HEK293 (cell line): ENCODE measurements at regions not wholly inside any gene's neighbourhood (a gene's known extent, or its start where the extent isn't known, plus 50 kb on each side); places are given as distances from the start of the nearest gene placed in this dataset.
A peak's percentile ranks its signal among the peaks of the same experiment; 100 is the strongest.
"Not testable (repeated sequence)": the region's sequence is repeated elsewhere in the genome, so short reads cannot be mapped to it uniquely, and the experiment has no call there.

Experiments used
- CTCF ChIA-PET: fragments of 350-600 bp; formaldehyde crosslinking; extraction: SDS; loops from one replicate; lab custom pipeline; 2021; ENCODE audit warnings: antibody characterized with exemption; lab: Yijun Ruan, JAX
- POLR2A ChIA-PET: fragments of 300-600 bp; formaldehyde crosslinking; extraction: SDS; loops from one replicate; lab custom pipeline; 2020; ENCODE audit warnings: antibody characterized with exemption, inconsistent platforms; lab: Yijun Ruan, JAX
- H3K27ac ChIP-seq: fragments of 200-500 bp; sonication (Bioruptor generic); 2 replicates; pipeline ENCODE4 v1.5.1; 2014; ENCODE audit warnings: low read depth, low read length, control low read depth, inconsistent platforms; ENCODE audit errors: extremely low read depth
- H3K36me3 ChIP-seq, 2 experiments: fragments of 200-500 bp in 1 of 2; sonication (Bioruptor generic) in 1 of 2; 1 replicate in 1 of 2; 2 replicates in 1 of 2; pipeline ENCODE4 v1.5.1; 2014 to 2017; ENCODE audit warnings: inconsistent platforms in 2 of 2, low read length in 2 of 2; ENCODE audit not compliant: control insufficient read depth in 2 of 2, insufficient read depth in 1 of 2
- H3K4me1 ChIP-seq: fragments of 200-500 bp; sonication (Bioruptor generic); 2 replicates; pipeline ENCODE4 v1.5.1; 2014; ENCODE audit warnings: mild to moderate bottlenecking, low read length, inconsistent platforms; ENCODE audit not compliant: control insufficient read depth, insufficient read depth
- H3K4me3 ChIP-seq: 2 replicates; pipeline ENCODE4 v1.5.1; 2011; ENCODE audit warnings: low read depth, mild to moderate bottlenecking, control low read depth, low read length, moderate library complexity
- H3K9me3 ChIP-seq: fragments of 200-500 bp; sonication (Bioruptor generic); 2 replicates; pipeline ENCODE4 v1.5.1; 2014; ENCODE audit warnings: low read depth, low read length, inconsistent platforms; ENCODE audit not compliant: control insufficient read depth, insufficient read depth
- FEZF1 ChIP-seq: fragments of 450-650 bp; formaldehyde crosslinking; IDR thresholded peaks from 2 replicates; pipeline ENCODE4 v1.5.1; 2016; ENCODE audit warnings: missing biosample characterization, missing genetic modification characterization
- GLI4 ChIP-seq: fragments of 450-650 bp; formaldehyde crosslinking; IDR thresholded peaks from 2 replicates; pipeline ENCODE4 v1.5.1; 2016; ENCODE audit warnings: missing biosample characterization, missing genetic modification characterization
- KLF1 ChIP-seq: fragments of 450-650 bp; formaldehyde crosslinking; IDR thresholded peaks from 2 replicates; pipeline ENCODE4 v1.5.1; 2016; ENCODE audit warnings: missing biosample characterization, missing genetic modification characterization
- PRDM1 ChIP-seq: fragments of 450-650 bp; formaldehyde crosslinking; IDR thresholded peaks from 2 replicates; pipeline ENCODE4; 2016; ENCODE audit warnings: missing biosample characterization, missing genetic modification characterization
- PRDM4 ChIP-seq: fragments of 450-650 bp; formaldehyde crosslinking; IDR thresholded peaks from 2 replicates; pipeline ENCODE4 v1.5.1; 2017; ENCODE audit warnings: missing biosample characterization, missing genetic modification characterization
- SP7 ChIP-seq: fragments of 450-650 bp; formaldehyde crosslinking; IDR thresholded peaks from 2 replicates; pipeline ENCODE4 v1.5.1; 2016; ENCODE audit warnings: missing biosample characterization, missing genetic modification characterization
- ZBTB7A ChIP-seq: fragments of 450-650 bp; formaldehyde crosslinking; IDR thresholded peaks from 2 replicates; pipeline ENCODE4 v1.5.1; 2016; ENCODE audit warnings: low read depth, missing biosample characterization, missing genetic modification characterization
- ZFP69B ChIP-seq: fragments of 450-650 bp; formaldehyde crosslinking; IDR thresholded peaks from 2 replicates; pipeline ENCODE4 v1.5.1; 2016; ENCODE audit warnings: missing biosample characterization, missing genetic modification characterization
- ZNF146 ChIP-seq: fragments of 450-650 bp; formaldehyde crosslinking; IDR thresholded peaks from 2 replicates; pipeline ENCODE4 v1.5.1; 2016; ENCODE audit warnings: missing biosample characterization, missing genetic modification characterization
- ZNF221 ChIP-seq: fragments of 450-650 bp; formaldehyde crosslinking; IDR thresholded peaks from 2 replicates; pipeline ENCODE4 v1.5.1; 2017; ENCODE audit warnings: missing biosample characterization, missing genetic modification characterization, borderline replicate concordance
- ZNF266 ChIP-seq: fragments of 450-650 bp; formaldehyde crosslinking; IDR thresholded peaks from 2 replicates; pipeline ENCODE4 v1.5.1; 2016; ENCODE audit warnings: missing biosample characterization, missing genetic modification characterization, low read depth
- ZNF302 ChIP-seq: fragments of 450-650 bp; formaldehyde crosslinking; IDR thresholded peaks from 2 replicates; pipeline ENCODE4 v1.5.1; 2016; ENCODE audit warnings: missing biosample characterization, missing genetic modification characterization, low read depth
- ZNF341 ChIP-seq: fragments of 450-650 bp; formaldehyde crosslinking; IDR thresholded peaks from 2 replicates; pipeline ENCODE4; 2016; ENCODE audit warnings: low read depth, missing biosample characterization, missing genetic modification characterization
- ZNF366 ChIP-seq: fragments of 450-650 bp; formaldehyde crosslinking; conservative IDR thresholded peaks from 2 replicates; pipeline ENCODE4 v1.5.1; 2016; ENCODE audit warnings: missing biosample characterization, missing genetic modification characterization
- ZNF391 ChIP-seq: fragments of 450-650 bp; formaldehyde crosslinking; IDR thresholded peaks from 2 replicates; pipeline ENCODE4 v1.5.1; 2016; ENCODE audit warnings: low read depth, missing biosample characterization, missing genetic modification characterization, borderline replicate concordance
- ZNF529 ChIP-seq: fragments of 450-650 bp; formaldehyde crosslinking; IDR thresholded peaks from 2 replicates; pipeline ENCODE4 v1.5.1; 2017; ENCODE audit warnings: missing genetic modification characterization, missing biosample characterization; ENCODE audit not compliant: insufficient replicate concordance
- ZNF544 ChIP-seq: fragments of 450-650 bp; formaldehyde crosslinking; IDR thresholded peaks from 2 replicates; pipeline ENCODE4 v1.5.0; 2017; ENCODE audit warnings: missing biosample characterization, missing genetic modification characterization
- ZNF701 ChIP-seq: fragments of 450-650 bp; formaldehyde crosslinking; IDR thresholded peaks from 2 replicates; pipeline ENCODE4 v1.5.1; 2016; ENCODE audit warnings: missing biosample characterization, missing genetic modification characterization
- ZSCAN16 ChIP-seq: fragments of 450-650 bp; formaldehyde crosslinking; IDR thresholded peaks from 2 replicates; pipeline ENCODE4 v1.5.1; 2016; ENCODE audit warnings: missing biosample characterization, missing genetic modification characterization
- TF ChIP-seq, protein P1 (sequence below): fragments of 450-650 bp; formaldehyde crosslinking; IDR thresholded peaks from 2 replicates; pipeline ENCODE4 v1.5.1; 2016; ENCODE audit warnings: missing biosample characterization, missing genetic modification characterization, low read depth

DNA sequence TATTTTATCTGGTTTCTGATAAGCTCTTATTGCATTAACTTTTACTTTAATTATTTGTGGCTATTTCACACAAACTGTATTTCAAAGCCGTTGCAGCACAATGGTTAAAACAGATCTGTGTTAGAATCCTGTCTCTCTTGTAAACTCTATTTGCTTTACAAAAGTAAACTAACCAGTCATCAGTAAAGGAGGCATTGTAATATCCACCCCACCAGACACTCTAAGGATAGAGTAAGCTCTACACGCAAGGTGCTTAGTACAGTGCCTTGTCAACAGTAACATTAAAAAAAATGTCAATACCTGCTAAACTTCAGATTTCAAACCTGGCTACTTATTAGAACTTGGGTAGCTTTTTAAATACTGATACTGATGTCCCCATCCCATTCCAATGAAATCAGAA is 228.4 kb downstream of the RCHY1 start (continued):
- TF ChIP-seq, protein P1, sequence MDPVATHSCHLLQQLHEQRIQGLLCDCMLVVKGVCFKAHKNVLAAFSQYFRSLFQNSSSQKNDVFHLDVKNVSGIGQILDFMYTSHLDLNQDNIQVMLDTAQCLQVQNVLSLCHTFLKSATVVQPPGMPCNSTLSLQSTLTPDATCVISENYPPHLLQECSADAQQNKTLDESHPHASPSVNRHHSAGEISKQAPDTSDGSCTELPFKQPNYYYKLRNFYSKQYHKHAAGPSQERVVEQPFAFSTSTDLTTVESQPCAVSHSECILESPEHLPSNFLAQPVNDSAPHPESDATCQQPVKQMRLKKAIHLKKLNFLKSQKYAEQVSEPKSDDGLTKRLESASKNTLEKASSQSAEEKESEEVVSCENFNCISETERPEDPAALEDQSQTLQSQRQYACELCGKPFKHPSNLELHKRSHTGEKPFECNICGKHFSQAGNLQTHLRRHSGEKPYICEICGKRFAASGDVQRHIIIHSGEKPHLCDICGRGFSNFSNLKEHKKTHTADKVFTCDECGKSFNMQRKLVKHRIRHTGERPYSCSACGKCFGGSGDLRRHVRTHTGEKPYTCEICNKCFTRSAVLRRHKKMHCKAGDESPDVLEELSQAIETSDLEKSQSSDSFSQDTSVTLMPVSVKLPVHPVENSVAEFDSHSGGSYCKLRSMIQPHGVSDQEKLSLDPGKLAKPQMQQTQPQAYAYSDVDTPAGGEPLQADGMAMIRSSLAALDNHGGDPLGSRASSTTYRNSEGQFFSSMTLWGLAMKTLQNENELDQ (tag by site-specific recombination) = no peak
- no peak for TF ChIP-seq ZNF341 (tag by site-specific recombination)
- TF ChIP-seq ZNF221 (tag by site-specific recombination) = no peak
- TF ChIP-seq ZNF302 (tag by site-specific recombination) = no peak
- TF ChIP-seq ZFP69B (tag by site-specific recombination) = no peak
- no peak for TF ChIP-seq ZNF391 (tag by site-specific recombination)
- TF ChIP-seq ZNF701 (tag by site-specific recombination) = no peak
- TF ChIP-seq PRDM1 (tag by site-specific recombination) = no peak
- TF ChIP-seq FEZF1 = no peak
- TF ChIP-seq ZSCAN16 (tag by site-specific recombination) = no peak
- TF ChIP-seq KLF1 = no peak
- no peak for TF ChIP-seq ZNF529 (tag by site-specific recombination)

- Histone ChIP-seq H3K36me3 (no peaks in the 10 kb centered on the region), H3K9me3 (no peaks in the 10 kb centered on the region), H3K27ac (no peak overlapping the region), H3K4me1 (no peaks in the 10 kb centered on the region), H3K4me3 (no peak overlapping the region)
- POLR2A ChIA-PET = no interaction called here
- TF ChIP-seq ZNF544 (no peak), SP7 (no peak), ZNF266 (no peak), GLI4 (no peak), PRDM4 (no peak), ZNF366 (no peak), ZBTB7A (tag by site-specific recombination) (no peak)
- TF ChIP-seq, all 188 proteins: peak for 0
- CTCF ChIA-PET = no interaction called here
Measured at GRCh38 chr4:75284831-75285230, 229.4 kb downstream of the RCHY1 start.

DNA sequence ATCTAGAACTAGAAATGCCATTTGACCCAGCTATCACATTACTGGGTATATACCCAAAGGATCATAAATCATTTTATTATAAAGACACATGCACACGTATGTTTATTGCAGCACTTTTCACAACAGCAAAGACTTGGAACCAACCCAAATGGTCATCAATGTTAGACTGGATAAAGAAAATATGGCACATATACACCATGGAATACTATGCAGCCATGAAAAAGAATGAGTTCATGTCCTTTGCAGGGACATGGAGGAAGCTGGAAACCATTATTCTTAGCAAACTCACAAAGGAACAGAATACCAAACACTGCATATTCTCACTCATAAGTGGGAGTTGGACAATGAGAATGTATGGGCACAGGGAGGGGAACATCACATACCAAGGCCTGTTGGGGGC is 233.7 kb downstream of the RCHY1 start:
- TF ChIP-seq ZNF146 (tag by site-specific recombination) = peak; percentile 71
- H3K4me3 ChIP-seq, CTCF ChIA-PET, H3K4me1 ChIP-seq, POLR2A ChIA-PET, H3K27ac ChIP-seq, H3K36me3 ChIP-seq, H3K9me3 ChIP-seq: not testable (repeated sequence)
